ENCODE measurements at regions not wholly inside any gene's neighbourhood (a gene's known extent, or its start where the extent isn't known, plus 50 kb on each side); places are given as distances from the start of the nearest gene placed in this dataset.

DNA sequence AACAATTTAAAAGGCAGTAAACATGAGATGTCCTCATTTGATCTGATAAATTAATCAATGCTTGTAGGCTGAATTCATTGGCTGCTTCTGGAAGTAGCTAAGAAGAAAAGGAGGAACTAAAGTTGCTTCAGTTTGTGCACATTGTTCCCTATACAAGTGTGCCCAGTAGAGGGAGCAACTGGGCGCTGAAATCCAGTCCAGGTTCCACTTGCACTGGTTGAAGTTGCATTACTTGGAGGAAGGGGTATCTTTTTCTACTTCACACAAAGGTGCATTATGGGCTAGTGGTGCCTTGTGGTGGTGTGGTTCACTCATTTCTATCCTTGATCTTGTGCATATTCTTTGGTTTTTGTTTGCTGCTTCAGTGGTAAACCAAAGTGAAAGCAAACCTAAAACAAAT is 67.9 kb upstream of the SOX3 start:
- TF ChIP-seq CTCF (IDR thresholded peaks at IDR 0.05) (peak; percentile 71), EZH2 (IDR thresholded peaks at IDR 0.05) (no peak), EZH2phosphoT487 (IDR thresholded peaks at IDR 0.05) (no peak)

All from neural progenitor cell (in vitro differentiated cells).